ENCODE measurements at regions not wholly inside any gene's neighbourhood (a gene's known extent, or its start where the extent isn't known, plus 50 kb on each side); places are given as distances from the start of the nearest gene placed in this dataset.

DNA sequence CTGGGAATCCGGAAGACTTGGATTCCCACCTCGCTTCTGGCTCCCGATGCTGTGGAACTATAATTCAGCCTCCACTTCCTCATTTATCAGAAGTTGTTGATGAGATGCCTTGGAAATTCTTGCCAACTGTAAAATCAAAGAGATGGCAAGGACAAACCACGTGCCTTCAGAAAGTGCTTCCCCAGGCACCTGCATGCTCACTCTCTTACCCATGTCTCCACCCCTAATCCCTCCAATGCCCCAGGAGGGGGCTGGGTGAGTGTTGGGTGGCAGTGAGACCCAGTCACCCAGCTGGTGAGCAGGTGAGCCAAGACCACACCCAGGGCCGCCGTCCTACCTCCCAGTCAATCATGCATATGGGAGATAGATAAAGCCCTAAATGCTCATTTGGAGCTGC is 160.8 kb downstream of the PSMG1 start:
- Histone ChIP-seq H3F3A (replicated peaks; ENCODE audit: low read depth) (no peaks in the 10 kb centered on the region), H3K4me2 (no peak overlapping the region), H3K4me1 (ENCODE audit: insufficient read depth) (no peaks in the 10 kb centered on the region), H3K27ac (ENCODE audit: low read depth) (no peak overlapping the region), H3K27me3 (ENCODE audit: insufficient read depth) (no peaks in the 10 kb centered on the region), H3K4me3 (no peak overlapping the region), H2AFZ (no peak overlapping the region), H4K20me1 (replicated peaks; ENCODE audit: insufficient read depth) (no peaks in the 10 kb centered on the region), H3K9me2 (ENCODE audit: insufficient read depth) (peaks cover 5% of the 10 kb centered on the region; the same call in 1 of the 2 replicates), H3K36me3 (ENCODE audit: insufficient read depth) (0 out of 2 replicates have a peak, but pooled peaks cover 1% of the 10 kb centered on the region), H3K79me2 (replicated peaks; ENCODE audit: insufficient read depth) (no peaks in the 10 kb centered on the region)
- no peak for DNase-seq (ENCODE audit: low spot score)
- H3K9me3 Mint-ChIP-seq = peaks cover 20% of the 10 kb centered on the region
- TF ChIP-seq STAT1 (IDR thresholded peaks at IDR 0.05; ENCODE audit: unreplicated experiment) (no peak), CREB1 (CRISPR knock-in tag; IDR thresholded peaks at IDR 0.05; ENCODE audit: low read depth) (no peak), ZNF331 (CRISPR knock-in tag; IDR thresholded peaks at IDR 0.05; ENCODE audit: low read depth) (no peak), CTCF (conservative IDR thresholded peaks at IDR 0.05; ENCODE audit: low read depth in 2 of 2) (no peak), POLR2AphosphoS5 (IDR thresholded peaks at IDR 0.05; ENCODE audit: low read depth) (no peak), ZNF462 (CRISPR knock-in tag; IDR thresholded peaks at IDR 0.05) (no peak), JUNB (IDR thresholded peaks at IDR 0.05; ENCODE audit: unreplicated experiment) (no peak), ZNF114 (CRISPR knock-in tag; IDR thresholded peaks at IDR 0.05) (no peak), EZH2phosphoT487 (IDR thresholded peaks at IDR 0.05; ENCODE audit: unreplicated experiment) (no peak), EZH2 (IDR thresholded peaks at IDR 0.05; ENCODE audit: low read depth, unreplicated experiment) (no peak), NANOG (IDR thresholded peaks at IDR 0.05; ENCODE audit: borderline replicate concordance) (no peak)
- TF ChIP-seq, protein P1, sequence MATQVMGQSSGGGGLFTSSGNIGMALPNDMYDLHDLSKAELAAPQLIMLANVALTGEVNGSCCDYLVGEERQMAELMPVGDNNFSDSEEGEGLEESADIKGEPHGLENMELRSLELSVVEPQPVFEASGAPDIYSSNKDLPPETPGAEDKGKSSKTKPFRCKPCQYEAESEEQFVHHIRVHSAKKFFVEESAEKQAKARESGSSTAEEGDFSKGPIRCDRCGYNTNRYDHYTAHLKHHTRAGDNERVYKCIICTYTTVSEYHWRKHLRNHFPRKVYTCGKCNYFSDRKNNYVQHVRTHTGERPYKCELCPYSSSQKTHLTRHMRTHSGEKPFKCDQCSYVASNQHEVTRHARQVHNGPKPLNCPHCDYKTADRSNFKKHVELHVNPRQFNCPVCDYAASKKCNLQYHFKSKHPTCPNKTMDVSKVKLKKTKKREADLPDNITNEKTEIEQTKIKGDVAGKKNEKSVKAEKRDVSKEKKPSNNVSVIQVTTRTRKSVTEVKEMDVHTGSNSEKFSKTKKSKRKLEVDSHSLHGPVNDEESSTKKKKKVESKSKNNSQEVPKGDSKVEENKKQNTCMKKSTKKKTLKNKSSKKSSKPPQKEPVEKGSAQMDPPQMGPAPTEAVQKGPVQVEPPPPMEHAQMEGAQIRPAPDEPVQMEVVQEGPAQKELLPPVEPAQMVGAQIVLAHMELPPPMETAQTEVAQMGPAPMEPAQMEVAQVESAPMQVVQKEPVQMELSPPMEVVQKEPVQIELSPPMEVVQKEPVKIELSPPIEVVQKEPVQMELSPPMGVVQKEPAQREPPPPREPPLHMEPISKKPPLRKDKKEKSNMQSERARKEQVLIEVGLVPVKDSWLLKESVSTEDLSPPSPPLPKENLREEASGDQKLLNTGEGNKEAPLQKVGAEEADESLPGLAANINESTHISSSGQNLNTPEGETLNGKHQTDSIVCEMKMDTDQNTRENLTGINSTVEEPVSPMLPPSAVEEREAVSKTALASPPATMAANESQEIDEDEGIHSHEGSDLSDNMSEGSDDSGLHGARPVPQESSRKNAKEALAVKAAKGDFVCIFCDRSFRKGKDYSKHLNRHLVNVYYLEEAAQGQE (IDR thresholded peaks at IDR 0.05; ENCODE audit: unreplicated experiment) = no peak
- TF ChIP-seq, protein P2, sequence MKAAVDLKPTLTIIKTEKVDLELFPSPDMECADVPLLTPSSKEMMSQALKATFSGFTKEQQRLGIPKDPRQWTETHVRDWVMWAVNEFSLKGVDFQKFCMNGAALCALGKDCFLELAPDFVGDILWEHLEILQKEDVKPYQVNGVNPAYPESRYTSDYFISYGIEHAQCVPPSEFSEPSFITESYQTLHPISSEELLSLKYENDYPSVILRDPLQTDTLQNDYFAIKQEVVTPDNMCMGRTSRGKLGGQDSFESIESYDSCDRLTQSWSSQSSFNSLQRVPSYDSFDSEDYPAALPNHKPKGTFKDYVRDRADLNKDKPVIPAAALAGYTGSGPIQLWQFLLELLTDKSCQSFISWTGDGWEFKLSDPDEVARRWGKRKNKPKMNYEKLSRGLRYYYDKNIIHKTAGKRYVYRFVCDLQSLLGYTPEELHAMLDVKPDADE (IDR thresholded peaks at IDR 0.05) = no peak
- no peak for ATAC-seq
- H3K36me3 Mint-ChIP-seq (ENCODE audit: low read depth) = peaks cover 6% of the 10 kb centered on the region
- H3K4me1 Mint-ChIP-seq = peaks cover 36% of the 10 kb centered on the region
- H3K27ac Mint-ChIP-seq = no peak overlapping the region
- H3K27me3 Mint-ChIP-seq (ENCODE audit: insufficient read depth, low read depth, poor library complexity) = peaks cover 15% of the 10 kb centered on the region
- H3K4me3 Mint-ChIP-seq = no peak overlapping the region
